ENCODE measurements at regions not wholly inside any gene's neighbourhood (a gene's known extent, or its start where the extent isn't known, plus 50 kb on each side); places are given as distances from the start of the nearest gene placed in this dataset.
A peak's percentile ranks its signal among the peaks of the same experiment; 100 is the strongest.

GRCh38 chr6:19127081-19127480, 710.1 kb upstream of the ID4 start:
- in situ Hi-C loops (cut with HindIII; ENCODE audit: low pct_unique_long_range_greater_than_20kb, low sequenced_read_pairs) = no loop called here
- no peak for DNase-seq (ENCODE audit: low read depth, low spot score)

GRCh38 chr6:19128701-19129100, 708.5 kb upstream of the ID4 start:
- in situ Hi-C loops (cut with HindIII; ENCODE audit: low pct_unique_long_range_greater_than_20kb, low sequenced_read_pairs) = no loop called here
- DNase-seq (ENCODE audit: low read depth, low spot score) = no peak

GRCh38 chr6:19135706-19136105, 701.5 kb upstream of the ID4 start:
- no peak for DNase-seq (ENCODE audit: low read depth, low spot score)
- in situ Hi-C loops (cut with HindIII; ENCODE audit: low pct_unique_long_range_greater_than_20kb, low sequenced_read_pairs) = no loop called here

- in situ Hi-C loops (cut with HindIII; ENCODE audit: low pct_unique_long_range_greater_than_20kb, low sequenced_read_pairs) = no loop called here
- peak; percentile 83 for DNase-seq (ENCODE audit: low read depth, low spot score)
These were observed 699.7 kb upstream of the ID4 start for GRCh38 chr6:19137505-19137904.

- in situ Hi-C loops (cut with HindIII; ENCODE audit: low pct_unique_long_range_greater_than_20kb, low sequenced_read_pairs) = no loop called here
- no peak for DNase-seq (ENCODE audit: low read depth, low spot score)
These were observed 694.9 kb upstream of the ID4 start for GRCh38 chr6:19142275-19142674.

GRCh38 chr6:19150307-19150706, 686.9 kb upstream of the ID4 start:
- in situ Hi-C loops (cut with HindIII; ENCODE audit: low pct_unique_long_range_greater_than_20kb, low sequenced_read_pairs) = no loop called here
- DNase-seq (ENCODE audit: low read depth, low spot score) = no peak

- in situ Hi-C loops (cut with HindIII; ENCODE audit: low pct_unique_long_range_greater_than_20kb, low sequenced_read_pairs) = no loop called here
- DNase-seq (ENCODE audit: low read depth, low spot score) = no peak
These were observed 683.7 kb upstream of the ID4 start for GRCh38 chr6:19153270-19153980.

GRCh38 chr6:19153981-19154295, 683.2 kb upstream of the ID4 start:
- in situ Hi-C loops (cut with HindIII; ENCODE audit: low pct_unique_long_range_greater_than_20kb, low sequenced_read_pairs) = no loop called here
- DNase-seq (ENCODE audit: low read depth, low spot score) = no peak

- in situ Hi-C loops (cut with HindIII; ENCODE audit: low pct_unique_long_range_greater_than_20kb, low sequenced_read_pairs) = no loop called here
These were observed 680.7 kb upstream of the ID4 start for GRCh38 chr6:19156443-19156842.

GRCh38 chr6:19157486-19157885, 679.7 kb upstream of the ID4 start:
- in situ Hi-C loops (cut with HindIII; ENCODE audit: low pct_unique_long_range_greater_than_20kb, low sequenced_read_pairs) = no loop called here
- DNase-seq (ENCODE audit: low read depth, low spot score) = no peak

More at GRCh38 chr6:19156443-19156842, 680.7 kb upstream of the ID4 start:
- DNase-seq (ENCODE audit: low read depth, low spot score) = no peak

- no peak for DNase-seq (ENCODE audit: low read depth, low spot score)
- in situ Hi-C loops (cut with HindIII; ENCODE audit: low pct_unique_long_range_greater_than_20kb, low sequenced_read_pairs) = no loop called here
These were observed 678.6 kb upstream of the ID4 start for GRCh38 chr6:19158586-19158985.

GRCh38 chr6:19159089-19159488, 678.1 kb upstream of the ID4 start:
- DNase-seq (ENCODE audit: low read depth, low spot score) = no peak
- in situ Hi-C loops (cut with HindIII; ENCODE audit: low pct_unique_long_range_greater_than_20kb, low sequenced_read_pairs) = no loop called here

- in situ Hi-C loops (cut with HindIII; ENCODE audit: low pct_unique_long_range_greater_than_20kb, low sequenced_read_pairs) = no loop called here
- DNase-seq (ENCODE audit: low read depth, low spot score) = no peak
These were observed 677.6 kb upstream of the ID4 start for GRCh38 chr6:19159561-19159960.

GRCh38 chr6:19160081-19160730, 677.0 kb upstream of the ID4 start:
- DNase-seq (ENCODE audit: low read depth, low spot score) = no peak
- in situ Hi-C loops (cut with HindIII; ENCODE audit: low pct_unique_long_range_greater_than_20kb, low sequenced_read_pairs) = no loop called here

- in situ Hi-C loops (cut with HindIII; ENCODE audit: low pct_unique_long_range_greater_than_20kb, low sequenced_read_pairs) = no loop called here
- no peak for DNase-seq (ENCODE audit: low read depth, low spot score)
These were observed 669.9 kb upstream of the ID4 start for GRCh38 chr6:19167251-19167650.

- no peak for DNase-seq (ENCODE audit: low read depth, low spot score)
- in situ Hi-C loops (cut with HindIII; ENCODE audit: low pct_unique_long_range_greater_than_20kb, low sequenced_read_pairs) = no loop called here
These were observed 667.8 kb upstream of the ID4 start for GRCh38 chr6:19169366-19169765.

GRCh38 chr6:19175023-19175422, 662.1 kb upstream of the ID4 start:
- DNase-seq (ENCODE audit: low read depth, low spot score) = no peak
- in situ Hi-C loops (cut with HindIII; ENCODE audit: low pct_unique_long_range_greater_than_20kb, low sequenced_read_pairs) = no loop called here

GRCh38 chr6:19180348-19181072, 656.7 kb upstream of the ID4 start:
- in situ Hi-C loops (cut with HindIII; ENCODE audit: low pct_unique_long_range_greater_than_20kb, low sequenced_read_pairs) = no loop called here
- DNase-seq (ENCODE audit: low read depth, low spot score) = peak; percentile 77

- in situ Hi-C loops (cut with HindIII; ENCODE audit: low pct_unique_long_range_greater_than_20kb, low sequenced_read_pairs) = no loop called here
- no peak for DNase-seq (ENCODE audit: low read depth, low spot score)
These were observed 656.0 kb upstream of the ID4 start for GRCh38 chr6:19181211-19181610.

All from SK-MEL-5 (cell line).